DOHH2 (cell line): ENCODE measurements at regions not wholly inside any gene's neighbourhood (a gene's known extent, or its start where the extent isn't known, plus 50 kb on each side); places are given as distances from the start of the nearest gene placed in this dataset.

Experiments
- H3F3A ChIP-seq: fragments of 200-600 bp; sonication (generic), shearing (Covaris generic); 2 replicates; pipeline ENCODE4 v1.6.0; 2016; ENCODE audit warnings: antibody characterized with exemption, mild to moderate bottlenecking; ENCODE audit not compliant: control insufficient read depth, insufficient read depth
- H3K27ac ChIP-seq: fragments of 200-600 bp; sonication (generic); 2 replicates; pipeline ENCODE4 v1.5.1; 2014; ENCODE audit warnings: low read depth, mild to moderate bottlenecking, low read length, moderate library complexity
- H3K27me3 ChIP-seq: fragments of 200-600 bp; sonication (generic); 2 replicates; pipeline ENCODE4 v1.6.1; 2014; ENCODE audit warnings: mild to moderate bottlenecking, low read length, mixed read lengths; ENCODE audit not compliant: control insufficient read depth
- H3K36me3 ChIP-seq: fragments of 200-600 bp; sonication (generic); 2 replicates; pipeline ENCODE4 v1.6.1; 2014; ENCODE audit warnings: mild to moderate bottlenecking, low read length, moderate library complexity, mixed read lengths; ENCODE audit not compliant: control insufficient read depth
- H3K4me1 ChIP-seq: fragments of 200-600 bp; sonication (generic); 2 replicates; pipeline ENCODE4 v1.6.1; 2014; ENCODE audit warnings: mild to moderate bottlenecking, low read length, mixed read lengths; ENCODE audit not compliant: control insufficient read depth
- H3K4me2 ChIP-seq: fragments of 200-600 bp; sonication (generic); 2 replicates; pipeline ENCODE4 v1.6.0; 2014; ENCODE audit warnings: mild to moderate bottlenecking, low read length, moderate library complexity
- H3K4me3 ChIP-seq: fragments of 200-600 bp; sonication (generic); 2 replicates; pipeline ENCODE4 v1.5.1; 2014; ENCODE audit warnings: mild to moderate bottlenecking, low read length, mixed read lengths
- H3K79me2 ChIP-seq: fragments of 200-600 bp; sonication (generic); 2 replicates; pipeline ENCODE4 v1.6.1; 2014; ENCODE audit warnings: mild to moderate bottlenecking, low read length, mixed read lengths; ENCODE audit not compliant: control insufficient read depth
- H3K9me2 ChIP-seq: fragments of 200-600 bp; sonication (generic); replicated peaks from 2 replicates; pipeline ENCODE4 v1.6.1; 2014; ENCODE audit warnings: mild to moderate bottlenecking, low read length, mixed read lengths; ENCODE audit not compliant: control insufficient read depth
- H3K9me3 ChIP-seq: fragments of 200-600 bp; sonication (generic); 2 replicates; pipeline ENCODE4 v1.6.1; 2014; ENCODE audit warnings: antibody characterized with exemption, low read length, mixed read lengths; ENCODE audit not compliant: control insufficient read depth, insufficient read depth
- H4K20me1 ChIP-seq: fragments of 200-600 bp; sonication (generic); 2 replicates; pipeline ENCODE4 v1.6.0; 2014; ENCODE audit warnings: low read depth, mild to moderate bottlenecking, antibody characterized with exemption, low read length, moderate library complexity; ENCODE audit not compliant: control insufficient read depth, insufficient read depth
- CTCF ChIP-seq: fragments of 200-600 bp; sonication (generic); IDR thresholded peaks from one replicate; pipeline ENCODE4 v1.5.1; 2014; ENCODE audit warnings: antibody characterized with exemption, mild to moderate bottlenecking, low read depth, low read length; ENCODE audit not compliant: poor library complexity, severe bottlenecking
- EZH2phosphoT487 ChIP-seq: fragments of 200-600 bp; sonication (generic); IDR thresholded peaks from 2 replicates; pipeline ENCODE4 v1.6.1; 2017; ENCODE audit warnings: borderline replicate concordance, mild to moderate bottlenecking, antibody characterized with exemption, low read length, moderate library complexity, mixed read lengths

- H3K4me3 ChIP-seq = no peak overlapping the region
- no peak overlapping the region for H3K4me2 ChIP-seq
- no peaks in the 10 kb centered on the region for H3F3A ChIP-seq
- H3K9me2 ChIP-seq = no peaks in the 10 kb centered on the region
- H3K27me3 ChIP-seq = no peaks in the 10 kb centered on the region
- H4K20me1 ChIP-seq = no peaks in the 10 kb centered on the region
- no peaks in the 10 kb centered on the region for H3K79me2 ChIP-seq
- TF ChIP-seq EZH2phosphoT487 (no peak), CTCF (no peak)
- no peaks in the 10 kb centered on the region for H3K9me3 ChIP-seq
- H3K36me3 ChIP-seq = no peaks in the 10 kb centered on the region
- H3K4me1 ChIP-seq = peaks cover 2% of the 10 kb centered on the region
- H3K27ac ChIP-seq = no peak overlapping the region
These were observed 65.6 kb upstream of the ZDHHC17 start for GRCh38 chr12:76698316-76698715.

- Histone ChIP-seq H3K4me3 (no peak overlapping the region), H3K4me2 (no peak overlapping the region), H3K79me2 (no peaks in the 10 kb centered on the region), H3K9me2 (no peaks in the 10 kb centered on the region), H3K27ac (no peak overlapping the region), H3K4me1 (peaks cover 9% of the 10 kb centered on the region), H3K27me3 (no peaks in the 10 kb centered on the region), H3K9me3 (no peaks in the 10 kb centered on the region), H3K36me3 (no peaks in the 10 kb centered on the region), H4K20me1 (no peaks in the 10 kb centered on the region), H3F3A (peaks cover 2% of the 10 kb centered on the region; the same call in 1 of the 2 replicates)
- no peak for TF ChIP-seq CTCF
- no peak for TF ChIP-seq EZH2phosphoT487
These were observed 64.9 kb upstream of the ZDHHC17 start for GRCh38 chr12:76698966-76699365.

GRCh38 chr12:76701690-76702089, 62.2 kb upstream of the ZDHHC17 start:
- no peaks in the 10 kb centered on the region for H3K79me2 ChIP-seq
- H3F3A ChIP-seq = peaks cover 3% of the 10 kb centered on the region; the same call in 1 of the 2 replicates
- H3K27ac ChIP-seq = no peak overlapping the region
- no peaks in the 10 kb centered on the region for H4K20me1 ChIP-seq
- no peaks in the 10 kb centered on the region for H3K36me3 ChIP-seq
- H3K9me3 ChIP-seq = no peaks in the 10 kb centered on the region
- no peak for TF ChIP-seq EZH2phosphoT487
- TF ChIP-seq CTCF = no peak
- H3K27me3 ChIP-seq = no peaks in the 10 kb centered on the region
- no peak overlapping the region for H3K4me2 ChIP-seq
- no peaks in the 10 kb centered on the region for H3K9me2 ChIP-seq
- H3K4me1 ChIP-seq = peaks cover 20% of the 10 kb centered on the region
- no peak overlapping the region for H3K4me3 ChIP-seq
